HL-60/S4 treated with phorbol 12-myristate 13-acetate at 8.2 ng/mL for 4 days and 3 days (cell line): ENCODE measurements at regions not wholly inside any gene's neighbourhood (a gene's known extent, or its start where the extent isn't known, plus 50 kb on each side); places are given as distances from the start of the nearest gene placed in this dataset.

Experiments
- in situ Hi-C: fragments of 300-500 bp; cut with MboI; formaldehyde crosslinking; loops from 2 replicates; pipeline ENCODE4 v1.15.0; 2022; ENCODE audit warnings: low sequenced_read_pairs

DNA sequence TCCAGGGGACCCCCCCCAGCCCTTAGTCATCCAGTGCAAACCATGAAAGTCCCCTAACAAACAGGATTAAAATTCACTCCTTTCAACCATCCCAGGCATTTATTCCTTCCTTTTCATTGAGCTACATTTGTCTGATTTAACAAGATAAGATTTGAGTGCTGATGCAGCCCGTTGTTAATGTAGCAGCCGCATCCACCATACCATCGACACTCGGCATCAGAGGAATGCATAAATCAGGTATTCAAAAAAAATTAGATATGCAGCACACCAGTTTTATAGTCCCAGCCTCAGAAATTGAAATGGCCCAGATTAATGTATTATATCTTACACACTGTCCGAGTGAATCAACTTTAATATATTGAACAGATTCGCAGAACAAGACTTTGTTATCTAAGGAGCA, 676.5 kb upstream of the FANCL start:
- in situ Hi-C loops, result no loop called here

DNA sequence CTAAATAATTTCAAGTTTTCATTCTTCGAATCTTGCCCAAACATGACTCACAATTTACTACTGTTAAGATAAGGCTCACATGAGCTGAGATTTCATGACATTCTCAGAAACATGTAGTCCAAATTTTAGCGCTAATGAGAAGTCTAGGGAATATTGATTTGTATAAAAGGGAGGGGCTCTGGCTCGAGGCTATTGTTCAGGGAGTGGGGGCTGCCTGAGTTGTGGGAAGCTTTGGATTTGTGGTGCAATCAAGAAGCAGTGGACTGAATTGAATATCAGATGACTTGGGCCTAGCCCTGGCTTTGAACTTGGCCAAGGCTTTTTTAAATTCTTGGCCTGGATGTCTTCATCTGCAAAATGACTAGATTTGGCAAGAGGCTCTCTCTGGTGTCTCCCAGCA, 674.9 kb upstream of the FANCL start:
- in situ Hi-C loops, result no loop called here

DNA sequence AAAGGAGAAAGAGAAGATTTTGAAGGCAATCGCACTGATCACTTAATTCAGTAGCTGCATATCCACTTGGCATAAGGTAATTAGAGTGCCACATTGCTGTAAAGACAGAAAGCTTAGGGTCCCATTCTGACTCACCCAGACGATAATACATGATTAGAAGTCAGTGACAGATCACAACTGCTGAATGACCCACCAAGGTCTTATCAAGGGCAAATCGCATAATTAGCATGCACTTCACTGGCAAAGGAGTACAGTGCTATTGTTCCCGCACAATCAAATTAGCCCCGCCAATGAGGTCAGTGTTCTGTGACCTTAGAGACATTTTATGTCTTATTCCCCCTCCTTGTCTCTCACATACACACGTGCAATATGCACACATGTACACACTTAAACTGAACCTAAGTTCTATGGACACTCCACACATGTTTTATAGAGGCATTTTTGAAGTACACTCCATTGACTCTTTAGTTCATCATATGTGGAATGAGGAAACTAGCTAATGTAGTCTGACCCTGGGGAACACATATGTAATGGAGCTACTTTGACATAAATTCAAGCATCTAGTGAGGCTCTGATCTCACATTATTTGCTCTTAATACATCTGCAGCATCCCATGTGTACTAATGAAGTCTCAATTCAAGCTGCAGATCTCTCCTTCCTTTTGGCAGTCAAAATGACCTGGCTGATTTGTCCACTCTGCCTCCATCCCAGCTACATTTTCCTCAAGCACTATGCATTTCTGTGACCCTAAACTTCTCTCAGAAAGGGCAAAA, 673.8 kb upstream of the FANCL start:
- in situ Hi-C loops, result no loop called here

DNA sequence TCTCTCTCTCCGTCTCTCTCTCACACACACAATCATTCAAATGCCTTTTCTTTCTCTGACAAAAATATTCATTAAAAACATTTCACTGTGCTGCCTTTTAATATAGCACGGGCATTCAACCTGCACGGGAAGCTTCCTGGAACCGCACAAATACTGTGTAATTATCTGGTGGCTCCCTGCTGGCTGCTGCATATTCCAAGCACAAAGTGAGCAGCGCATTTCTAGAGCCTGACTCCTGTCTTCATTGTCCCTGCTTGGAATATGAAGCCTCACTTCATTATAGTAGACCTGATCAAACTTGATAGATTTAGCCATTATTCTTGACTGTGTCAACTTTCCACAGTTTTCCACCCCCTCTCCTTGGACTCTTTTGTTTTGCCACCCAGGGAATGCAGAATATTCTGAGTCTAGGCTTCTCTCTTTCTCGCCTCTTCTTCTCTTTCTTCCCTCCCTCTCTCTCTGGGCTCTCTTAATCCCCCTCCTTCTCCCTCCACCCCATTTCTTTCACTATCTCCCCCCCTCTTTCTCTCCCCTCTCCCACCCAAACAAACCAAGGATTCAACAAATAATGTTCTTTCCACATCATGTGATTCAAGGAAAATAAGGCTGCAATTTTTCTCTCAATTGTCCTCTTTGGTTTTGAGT, 672.1 kb upstream of the FANCL start:
- in situ Hi-C loops, result no loop called here

DNA sequence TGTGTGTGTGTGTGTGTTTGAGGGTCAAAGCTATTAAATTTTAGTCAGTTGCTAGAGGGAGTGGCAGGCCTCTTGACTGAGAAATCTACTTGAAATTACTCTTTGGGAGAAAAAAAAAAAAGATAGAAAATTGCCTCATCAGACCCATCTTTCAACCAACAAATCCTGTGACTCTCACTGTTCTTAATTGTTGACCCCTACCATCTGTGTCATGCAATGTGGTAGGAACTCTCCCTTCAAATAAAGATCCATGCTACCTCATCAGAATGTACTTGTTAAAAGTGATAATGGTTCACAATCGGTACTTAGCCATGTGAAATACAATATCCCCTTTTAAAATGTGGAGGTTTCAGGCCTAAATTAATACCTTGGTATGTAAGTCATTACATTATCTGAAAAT, 670.8 kb upstream of the FANCL start:
- in situ Hi-C loops, result no loop called here

DNA sequence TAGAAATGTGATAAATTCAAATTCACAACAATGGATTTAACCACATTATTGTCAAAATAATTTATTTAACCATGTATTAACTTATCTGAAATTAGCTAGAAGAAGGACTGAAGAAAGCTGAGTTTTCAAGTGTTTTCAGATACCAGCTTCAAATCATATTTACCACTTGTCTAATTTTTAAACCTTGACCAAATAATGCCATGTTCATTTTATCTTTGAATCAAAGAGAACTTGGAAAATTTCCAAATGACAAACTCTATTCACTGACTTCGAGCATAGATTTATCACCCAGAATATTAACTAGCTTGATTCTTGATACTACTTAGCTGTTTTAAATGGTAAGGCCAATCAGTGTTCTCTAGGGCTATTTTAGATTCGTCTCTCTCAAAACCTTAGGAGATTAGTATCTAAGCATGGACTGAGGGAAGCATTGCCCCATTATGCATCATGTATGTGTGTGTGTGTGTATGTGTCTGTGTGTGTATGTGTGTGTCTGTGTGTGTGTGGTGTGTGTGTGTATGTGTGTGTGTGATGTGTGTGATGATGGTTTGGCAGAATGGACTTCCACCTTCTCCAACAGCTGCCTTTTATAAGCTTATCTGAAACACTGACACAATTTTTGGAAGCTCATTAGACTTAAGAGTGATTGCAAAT, 667.5 kb upstream of the FANCL start:
- in situ Hi-C loops, result no loop called here

DNA sequence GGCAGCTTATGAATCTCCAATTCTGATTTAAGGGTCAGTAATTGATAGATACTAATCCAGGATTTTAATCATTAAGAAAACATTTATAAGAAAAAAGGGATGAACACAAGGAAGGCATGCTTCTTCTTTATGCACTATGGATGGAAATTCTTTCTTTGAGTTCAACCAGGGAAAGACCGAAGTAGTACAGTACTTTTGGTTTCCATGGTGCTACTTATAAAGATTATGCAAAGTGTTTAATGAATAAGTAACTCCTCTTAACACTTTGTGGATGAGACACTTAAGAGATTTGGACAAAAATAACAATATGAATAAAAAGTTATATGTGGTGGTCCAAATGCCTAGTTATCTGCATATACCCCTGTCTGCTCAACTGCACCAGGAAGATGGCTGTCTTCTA, 666.5 kb upstream of the FANCL start:
- in situ Hi-C loops, result no loop called here

DNA sequence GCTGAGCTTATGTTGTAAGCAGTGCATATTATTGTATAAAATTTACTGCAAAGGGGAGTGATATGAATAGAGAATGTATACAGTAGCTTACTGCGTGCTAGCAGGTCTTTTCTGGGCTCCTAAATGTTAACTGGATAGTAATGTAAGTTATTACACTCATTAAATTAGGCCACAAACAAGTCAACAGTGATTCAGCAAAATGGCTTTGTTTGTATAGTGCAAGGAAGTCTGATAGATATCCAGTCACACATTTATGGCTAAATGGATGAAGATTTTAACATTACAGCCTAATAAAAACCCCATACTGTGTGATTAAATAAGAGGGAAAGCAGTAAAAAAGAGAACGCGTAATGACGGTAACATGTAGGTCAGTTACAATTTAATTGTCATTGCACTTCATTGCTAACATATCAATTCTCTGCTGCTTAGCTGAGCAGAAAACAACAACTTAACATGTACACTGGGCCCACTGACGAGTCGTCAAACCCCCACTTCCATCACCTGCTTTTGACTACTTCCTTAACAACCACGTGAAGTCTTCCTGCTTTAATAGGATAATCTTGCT, 665.0 kb upstream of the FANCL start:
- in situ Hi-C loops, result no loop called here

DNA sequence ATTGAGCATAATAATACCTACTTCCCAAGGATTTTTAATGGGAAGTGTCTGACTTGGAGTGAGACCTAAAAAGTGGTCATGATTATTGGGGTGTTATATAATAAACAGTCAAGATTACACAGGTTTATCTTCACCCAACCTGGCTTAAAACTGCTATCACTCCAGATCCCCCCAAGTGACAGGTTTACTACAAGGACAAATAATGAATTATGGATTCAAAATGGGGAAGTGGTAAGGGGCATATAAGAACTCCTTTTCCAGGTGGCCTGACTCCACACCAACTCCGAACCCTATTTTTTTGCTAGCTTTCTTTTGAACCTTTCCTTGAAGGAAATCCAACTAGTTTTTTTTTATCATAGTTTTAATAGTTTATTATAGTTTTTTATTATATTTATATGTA, 663.0 kb upstream of the FANCL start:
- in situ Hi-C loops, result no loop called here

DNA sequence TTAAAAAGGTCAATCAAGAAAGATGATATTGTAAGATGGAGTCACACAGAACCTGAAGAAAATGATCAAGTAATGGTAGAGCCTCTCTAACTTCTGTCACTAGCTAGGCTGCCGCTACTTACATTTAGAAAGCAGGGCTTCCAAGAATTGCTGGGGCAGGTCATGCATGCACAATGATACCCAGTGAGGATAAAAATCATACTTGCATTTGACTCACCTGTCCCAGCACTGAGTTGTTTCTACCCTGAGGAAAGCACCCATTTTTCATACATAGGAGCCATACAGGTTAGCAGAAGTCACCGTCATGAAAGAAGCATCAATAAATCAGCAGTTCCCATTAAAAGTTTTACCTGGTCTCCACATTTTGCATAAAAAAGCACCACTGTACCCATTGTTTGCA, 662.3 kb upstream of the FANCL start:
- in situ Hi-C loops, result no loop called here

DNA sequence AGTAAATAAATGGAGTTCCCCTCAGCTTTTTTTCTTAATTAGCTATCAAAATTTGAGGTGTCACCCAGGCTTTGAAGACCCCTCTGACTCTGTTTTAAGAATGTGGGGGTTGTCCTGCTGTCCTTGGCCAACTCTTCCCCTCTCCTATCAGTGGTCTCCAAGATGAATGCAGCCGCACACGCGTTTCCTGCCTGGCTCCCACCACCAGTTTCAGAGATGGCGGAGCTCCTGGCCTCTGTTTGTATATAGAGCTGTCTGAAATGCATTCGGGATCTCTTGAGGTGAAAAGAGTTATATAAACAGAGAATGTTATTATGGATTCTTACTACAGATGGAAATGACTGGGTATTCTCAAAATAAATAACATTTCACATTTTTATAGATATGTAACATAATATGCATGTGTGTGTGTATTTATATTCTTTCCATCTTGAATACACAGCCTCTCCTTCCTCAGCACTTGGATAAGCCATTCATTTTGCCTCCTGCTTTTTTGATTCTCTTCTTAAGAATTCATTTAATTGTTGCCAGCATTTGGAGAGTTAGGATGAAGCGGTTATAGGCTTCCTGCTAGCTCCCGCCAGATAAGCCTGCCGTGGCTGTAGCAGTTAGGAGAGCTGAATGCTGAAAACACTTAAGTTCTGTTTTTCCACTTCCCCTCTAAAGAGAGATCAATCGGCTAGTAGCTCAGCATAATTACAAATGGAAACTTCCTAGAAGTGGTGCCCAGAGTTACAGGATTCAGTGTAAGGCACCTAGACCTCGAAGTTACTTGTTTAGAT, 659.3 kb upstream of the FANCL start:
- in situ Hi-C loops, result no loop called here

DNA sequence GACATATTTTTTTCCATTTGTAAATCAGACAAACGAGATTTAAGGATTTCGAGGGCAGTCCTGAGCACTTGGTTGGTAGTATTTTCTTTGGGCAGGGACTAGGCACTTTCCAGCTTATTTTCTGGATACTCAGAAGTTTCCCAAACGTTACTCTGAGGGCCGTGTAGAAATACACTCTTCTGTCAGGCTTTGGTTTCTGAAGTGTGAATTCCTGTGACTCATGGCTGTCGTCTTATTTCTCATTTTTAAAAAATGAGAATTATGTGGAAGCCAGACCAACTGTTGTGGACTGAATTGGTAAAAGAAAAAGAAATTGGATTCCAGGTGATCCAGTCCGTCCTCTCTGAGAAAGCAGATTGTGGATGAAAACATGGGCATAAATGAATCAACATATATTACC, 658.6 kb upstream of the FANCL start:
- in situ Hi-C loops, result no loop called here

DNA sequence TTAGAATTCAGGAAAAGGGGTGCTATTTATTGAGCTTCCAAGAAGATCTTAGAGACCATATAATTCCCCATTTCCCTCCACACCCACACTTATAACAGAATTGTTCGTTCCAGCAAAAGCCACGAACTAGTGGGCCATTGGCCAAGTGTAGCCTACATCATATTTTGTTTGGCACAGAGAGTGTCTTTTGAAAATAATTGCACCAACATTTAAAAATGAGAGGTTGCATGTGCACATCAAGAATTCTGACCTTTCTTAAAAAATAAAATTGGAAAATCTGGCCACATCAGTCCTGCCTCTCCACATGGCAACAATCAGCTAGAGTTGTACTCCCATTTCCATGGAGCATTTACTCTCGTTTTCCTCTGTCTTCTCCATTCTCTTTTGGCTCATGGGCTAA, 655.5 kb upstream of the FANCL start:
- in situ Hi-C loops, result no loop called here

DNA sequence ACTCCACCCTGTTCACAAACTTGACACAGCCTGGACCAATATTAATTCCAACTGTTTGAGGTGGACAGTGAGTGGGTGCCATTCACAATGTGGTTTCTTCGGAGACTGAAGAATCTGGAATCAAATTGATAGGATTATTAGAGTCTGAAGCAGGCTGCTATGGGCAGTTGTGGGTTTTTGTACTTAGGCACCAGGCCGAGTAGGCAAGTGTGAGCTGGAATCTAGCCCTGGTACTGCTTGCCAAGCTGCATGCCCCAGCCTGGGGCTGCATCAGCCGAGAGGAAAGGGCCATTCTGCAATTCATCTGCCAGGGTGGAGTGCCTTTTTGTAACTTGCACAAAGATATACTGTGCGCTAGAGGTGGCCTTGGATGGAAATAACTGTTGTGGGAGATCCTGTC, 654.7 kb upstream of the FANCL start:
- in situ Hi-C loops, result no loop called here

DNA sequence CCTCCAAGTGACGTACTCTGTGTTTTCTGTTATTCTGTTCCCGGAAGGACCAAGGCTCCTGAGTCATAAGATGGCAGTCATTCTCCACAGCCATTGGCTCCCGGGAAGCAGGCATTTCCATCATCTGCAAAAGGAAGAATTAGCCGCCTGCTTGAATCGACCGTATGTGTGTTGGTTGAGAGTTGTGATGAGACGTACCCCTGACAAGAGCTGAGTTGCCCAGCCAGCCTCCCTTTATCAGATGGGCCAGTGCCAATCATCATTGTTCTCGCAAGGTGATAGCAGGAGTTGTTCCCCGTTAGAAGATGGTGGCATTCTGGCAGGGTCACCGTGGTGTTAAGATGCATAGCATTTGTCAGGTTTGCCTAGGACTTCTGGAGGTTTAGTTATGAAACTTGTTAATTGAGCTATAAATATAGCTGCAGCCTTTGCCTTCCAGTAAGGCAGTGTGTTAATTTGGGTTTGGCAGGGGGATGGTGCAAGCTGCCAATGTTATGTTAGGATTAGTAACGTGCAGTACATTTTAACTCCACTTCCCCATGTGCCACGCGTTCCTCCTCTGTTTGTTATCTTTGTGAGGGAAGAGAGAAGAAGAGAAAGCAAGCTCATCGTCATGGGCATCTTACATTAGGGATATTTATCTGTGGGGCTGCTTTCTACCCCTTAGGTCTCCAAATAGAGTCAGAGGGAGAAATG, 652.7 kb upstream of the FANCL start:
- in situ Hi-C loops, result no loop called here

DNA sequence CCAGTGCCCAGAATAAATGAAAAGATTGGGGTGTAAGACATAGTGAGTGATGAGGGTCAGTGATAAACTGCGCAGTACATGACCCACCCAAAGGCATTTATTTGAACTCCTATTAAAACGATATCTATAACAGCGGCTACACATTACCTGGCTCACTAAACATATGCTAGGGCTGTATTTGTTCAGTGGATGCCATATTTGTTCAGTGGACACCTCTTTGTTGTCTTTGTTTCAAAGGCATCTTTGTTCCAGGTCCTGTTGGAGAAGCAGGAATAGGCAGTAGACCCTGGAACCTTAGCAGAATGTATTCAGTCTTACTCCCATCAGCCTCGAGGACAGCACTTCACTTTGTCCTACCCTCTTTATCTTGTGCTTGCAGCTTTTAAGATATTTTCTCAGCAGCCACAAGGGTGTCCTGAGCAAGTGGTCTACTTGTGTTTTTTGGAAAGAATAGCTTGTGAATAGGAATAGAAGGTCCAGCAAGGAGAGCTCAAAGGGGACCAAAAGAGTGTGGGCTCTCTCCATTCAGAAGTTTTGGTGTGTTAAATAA, 650.8 kb upstream of the FANCL start:
- in situ Hi-C loops, result no loop called here

DNA sequence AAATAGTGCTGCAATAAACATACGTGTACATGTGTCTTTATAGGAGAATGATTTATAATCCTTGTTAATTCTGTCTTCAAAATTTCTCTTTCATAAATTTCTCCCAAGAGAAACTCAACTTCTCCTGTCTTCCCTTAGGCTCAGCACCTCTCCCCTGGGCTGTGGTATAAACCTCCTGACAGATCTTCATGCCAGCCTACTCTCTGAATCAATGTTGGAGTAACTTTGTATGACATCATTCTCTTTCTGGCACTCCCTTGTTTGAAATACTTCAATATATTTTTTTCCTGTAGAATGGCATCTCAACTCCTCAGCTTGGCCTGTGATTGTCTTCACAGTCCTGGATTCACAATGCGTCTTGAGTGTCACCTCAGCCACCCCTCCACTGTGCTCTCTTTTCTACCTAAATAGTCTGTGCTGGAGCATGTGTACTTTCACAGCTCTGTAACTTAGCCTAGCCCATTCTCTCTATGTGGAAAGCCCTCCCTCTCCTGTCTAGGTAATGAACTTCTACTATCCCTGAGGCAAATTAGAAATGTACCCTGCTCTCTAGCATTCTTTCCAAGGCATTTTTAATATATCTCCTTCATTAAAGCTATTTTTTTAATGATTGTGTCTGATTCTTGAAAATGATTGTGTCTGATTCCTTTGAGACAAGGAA, 649.9 kb upstream of the FANCL start:
- in situ Hi-C loops, result no loop called here

DNA sequence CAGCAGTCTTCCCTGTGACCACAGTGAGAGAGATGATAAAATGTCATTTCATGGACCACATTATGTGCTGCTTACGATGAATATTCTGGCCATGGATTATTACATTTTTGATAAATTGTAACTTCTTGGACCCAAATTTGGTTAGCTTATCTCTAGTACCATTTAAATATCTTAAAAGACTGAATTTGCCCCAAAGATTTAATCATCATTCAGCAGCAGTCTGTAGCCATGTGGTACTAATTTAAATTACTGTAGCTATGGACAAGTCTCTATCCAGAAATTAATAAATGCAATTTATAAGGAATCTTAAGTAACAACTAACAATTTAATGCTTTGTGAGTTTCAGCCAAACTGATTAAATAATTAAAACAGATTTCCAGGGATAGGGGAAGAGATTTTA, 644.9 kb upstream of the FANCL start:
- in situ Hi-C loops, result no loop called here

DNA sequence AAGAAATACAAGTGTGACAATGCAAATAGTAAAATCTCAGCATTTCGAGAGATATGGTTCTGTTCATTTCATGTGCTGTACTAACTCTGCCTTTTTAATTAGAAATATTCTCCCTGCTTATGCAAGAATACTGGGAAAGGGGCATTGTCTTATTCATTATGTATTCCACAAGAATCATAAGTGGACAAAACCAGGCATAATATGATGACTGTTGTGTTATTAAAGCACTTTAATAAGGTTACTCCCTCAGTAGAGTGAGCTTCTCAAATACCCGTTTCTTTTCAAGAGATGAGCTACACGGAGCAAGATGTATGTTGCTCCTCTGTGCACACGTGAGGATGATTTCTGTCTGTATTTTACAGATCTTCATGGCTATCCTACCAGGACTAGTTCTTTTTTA, 638.7 kb upstream of the FANCL start:
- in situ Hi-C loops, result no loop called here

DNA sequence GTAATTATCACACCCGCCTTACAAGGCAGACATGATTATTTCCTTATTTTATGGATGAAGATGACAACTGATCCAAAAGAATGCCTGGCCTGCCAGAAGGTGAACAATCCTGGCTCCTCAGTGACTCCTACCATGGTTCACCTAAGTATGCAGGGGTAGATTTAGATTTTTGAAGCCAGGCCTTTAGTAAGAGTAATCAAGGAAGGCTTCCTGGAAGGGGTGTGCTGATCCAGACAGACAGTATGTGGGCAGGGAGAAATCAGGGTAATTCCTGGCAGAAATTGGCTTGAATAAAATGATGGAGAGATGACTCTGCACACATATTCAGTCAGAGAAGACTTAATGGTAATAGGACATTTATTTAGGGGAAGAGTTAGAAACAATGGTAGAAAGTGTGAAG, 637.7 kb upstream of the FANCL start:
- in situ Hi-C loops, result no loop called here
